ENCODE measurements at regions not wholly inside any gene's neighbourhood (a gene's known extent, or its start where the extent isn't known, plus 50 kb on each side); places are given as distances from the start of the nearest gene placed in this dataset.
"Not testable (repeated sequence)": the region's sequence is repeated elsewhere in the genome, so short reads cannot be mapped to it uniquely, and the experiment has no call there.

DNA sequence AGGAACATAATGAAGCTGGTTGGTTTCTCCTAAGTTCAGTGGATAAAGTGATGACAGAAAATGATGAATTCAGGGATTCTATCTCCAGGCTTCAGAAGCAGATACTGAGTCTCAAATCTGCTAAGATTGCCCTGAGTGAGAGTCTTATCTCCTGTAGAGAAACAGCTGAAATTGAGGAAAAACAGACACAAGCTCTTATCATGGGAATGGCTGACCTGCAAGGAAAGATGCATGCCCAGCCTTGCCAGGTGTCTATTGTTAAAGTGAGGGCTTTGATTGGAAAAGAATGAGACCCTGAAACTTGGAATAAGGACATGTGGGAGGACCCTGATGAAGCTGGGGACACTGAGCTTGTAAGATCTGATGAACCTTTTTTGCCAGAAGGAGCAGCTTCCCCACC, 100.3 kb downstream of the DNAJB9 start:
- no peak overlapping the region for H3K4me3 ChIP-seq
- DNase-seq = no peak
- peaks cover 0 to 4% (median 0%) of the 10 kb centered on the region in 4 donors for H3K9me3 ChIP-seq (ENCODE audit: control insufficient read depth in 4 of 4, insufficient read depth in 3 of 4, low read length in 3 of 4)
- no peak overlapping the region for H3K27ac ChIP-seq (ENCODE audit: low read depth in 1 of 2, low read length in 1 of 2)
- H3K9ac ChIP-seq (ENCODE audit: insufficient read depth in 1 of 2, low read length in 2 of 2) = no peak overlapping the region
- ATAC-seq (ENCODE audit: insufficient read depth, low FRiP score) = no peak
- TF ChIP-seq CTCF (IDR thresholded peaks at IDR 0.05; ENCODE audit: control extremely low read depth, extremely low read depth) = no peak
- H3K4me1 ChIP-seq (ENCODE audit: control insufficient read depth in 5 of 5, insufficient read depth in 5 of 5, low read length in 5 of 5) = peaks cover 0 to 14% (median 0%) of the 10 kb centered on the region in 5 donors
- no peaks in the 10 kb centered on the region for H3K27me3 ChIP-seq (ENCODE audit: control insufficient read depth in 3 of 3, insufficient read depth in 3 of 3, low read length in 2 of 3)
- H3K36me3 ChIP-seq (ENCODE audit: control insufficient read depth in 4 of 4, insufficient read depth in 4 of 4, low read length in 4 of 4) = no peaks in the 10 kb centered on the region

- not testable (repeated sequence) for H3K27me3 ChIP-seq (ENCODE audit: control insufficient read depth in 3 of 3, insufficient read depth in 3 of 3, low read length in 2 of 3); H3K9me3 ChIP-seq (ENCODE audit: control insufficient read depth in 4 of 4, insufficient read depth in 3 of 4, low read length in 3 of 4); H3K4me1 ChIP-seq (ENCODE audit: control insufficient read depth in 5 of 5, insufficient read depth in 5 of 5, low read length in 5 of 5); DNase-seq; H3K27ac ChIP-seq (ENCODE audit: low read depth in 1 of 2, low read length in 1 of 2); H3K9ac ChIP-seq (ENCODE audit: insufficient read depth in 1 of 2, low read length in 2 of 2); H3K36me3 ChIP-seq (ENCODE audit: control insufficient read depth in 4 of 4, insufficient read depth in 4 of 4, low read length in 4 of 4); H3K4me3 ChIP-seq; ATAC-seq (ENCODE audit: insufficient read depth, low FRiP score)
- 71 to 87% methylated on average over 3 of the region's 3 CpGs for WGBS, 2 donors
These were observed 104.0 kb downstream of the DNAJB9 start for GRCh38 chr7:108673699-108674098.

DNA sequence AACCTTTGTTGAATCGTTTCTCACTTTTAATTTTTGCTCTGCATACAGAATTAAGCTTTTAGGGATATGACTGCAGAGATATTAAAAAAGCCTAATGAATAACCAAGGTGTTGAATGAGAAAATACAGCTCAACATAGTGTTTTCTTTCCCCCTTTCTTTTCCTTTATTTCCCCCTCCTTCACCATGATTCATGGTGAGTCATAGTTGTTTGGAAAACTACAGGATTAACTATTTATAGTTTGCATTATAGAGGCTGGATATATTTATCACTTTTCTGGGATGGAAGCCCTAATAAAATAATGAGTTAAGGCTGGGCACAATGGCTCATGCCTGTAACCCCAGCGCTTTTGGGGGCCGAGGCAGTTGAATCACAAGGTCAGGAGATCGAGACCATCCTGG, 115.0 kb downstream of the DNAJB9 start:
- no peak overlapping the region for H3K27ac ChIP-seq (ENCODE audit: low read depth in 1 of 2, low read length in 1 of 2)
- no peak for TF ChIP-seq CTCF (IDR thresholded peaks at IDR 0.05; ENCODE audit: control extremely low read depth, extremely low read depth)
- H3K9me3 ChIP-seq (ENCODE audit: control insufficient read depth in 4 of 4, insufficient read depth in 3 of 4, low read length in 3 of 4) = no peaks in the 10 kb centered on the region
- DNase-seq (no peak), ATAC-seq (ENCODE audit: insufficient read depth, low FRiP score) (no peak)
- no peak overlapping the region for H3K9ac ChIP-seq (ENCODE audit: insufficient read depth in 1 of 2, low read length in 2 of 2)
- no peak overlapping the region for H3K4me3 ChIP-seq
- H3K4me1 ChIP-seq (ENCODE audit: control insufficient read depth in 5 of 5, insufficient read depth in 5 of 5, low read length in 5 of 5) = no peaks in the 10 kb centered on the region
- 90 to 92% methylated on average over 4 of the region's 4 CpGs for WGBS, 2 donors
- no peaks in the 10 kb centered on the region for H3K36me3 ChIP-seq (ENCODE audit: control insufficient read depth in 4 of 4, insufficient read depth in 4 of 4, low read length in 4 of 4)
- H3K27me3 ChIP-seq (ENCODE audit: control insufficient read depth in 3 of 3, insufficient read depth in 3 of 3, low read length in 2 of 3) = no peaks in the 10 kb centered on the region

DNA sequence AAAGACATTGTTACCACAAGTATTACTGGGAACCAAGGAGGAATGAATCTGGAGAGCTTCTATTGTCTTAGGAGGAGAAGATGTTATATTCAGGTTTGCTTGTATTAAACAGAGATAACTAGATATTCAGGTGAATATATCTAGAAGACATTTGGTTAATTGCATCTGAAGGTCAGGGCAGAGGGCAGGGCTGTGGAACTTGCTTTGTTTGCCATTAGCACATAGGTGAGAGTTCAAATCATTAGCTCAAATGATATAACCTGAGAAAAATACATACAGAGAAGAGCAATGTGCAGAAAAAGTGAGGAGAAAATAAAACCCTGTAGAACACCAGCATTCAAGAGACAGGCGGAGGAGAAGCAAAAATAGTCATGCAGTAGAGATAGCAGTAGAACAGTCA, 116.8 kb downstream of the DNAJB9 start:
- Histone ChIP-seq H3K36me3 (ENCODE audit: control insufficient read depth in 4 of 4, insufficient read depth in 4 of 4, low read length in 4 of 4) (no peaks in the 10 kb centered on the region), H3K27ac (ENCODE audit: low read depth in 1 of 2, low read length in 1 of 2) (no peak overlapping the region), H3K27me3 (ENCODE audit: control insufficient read depth in 3 of 3, insufficient read depth in 3 of 3, low read length in 2 of 3) (no peaks in the 10 kb centered on the region), H3K9ac (ENCODE audit: insufficient read depth in 1 of 2, low read length in 2 of 2) (no peak overlapping the region), H3K4me1 (ENCODE audit: control insufficient read depth in 5 of 5, insufficient read depth in 5 of 5, low read length in 5 of 5) (no peaks in the 10 kb centered on the region), H3K4me3 (no peak overlapping the region), H3K9me3 (ENCODE audit: control insufficient read depth in 4 of 4, insufficient read depth in 3 of 4, low read length in 3 of 4) (no peaks in the 10 kb centered on the region)
- DNase-seq (no peak), ATAC-seq (ENCODE audit: insufficient read depth, low FRiP score) (no peak)
- WGBS, 2 donors = 81 to 97% methylated on average over 1 of the region's 1 CpG
- TF ChIP-seq CTCF (IDR thresholded peaks at IDR 0.05; ENCODE audit: control extremely low read depth, extremely low read depth) = no peak
